ENCODE measurements at regions not wholly inside any gene's neighbourhood (a gene's known extent, or its start where the extent isn't known, plus 50 kb on each side); places are given as distances from the start of the nearest gene placed in this dataset.

- DNase-seq (ENCODE audit: low read depth): peak; percentile 34
- TF ChIP-seq, protein P1, sequence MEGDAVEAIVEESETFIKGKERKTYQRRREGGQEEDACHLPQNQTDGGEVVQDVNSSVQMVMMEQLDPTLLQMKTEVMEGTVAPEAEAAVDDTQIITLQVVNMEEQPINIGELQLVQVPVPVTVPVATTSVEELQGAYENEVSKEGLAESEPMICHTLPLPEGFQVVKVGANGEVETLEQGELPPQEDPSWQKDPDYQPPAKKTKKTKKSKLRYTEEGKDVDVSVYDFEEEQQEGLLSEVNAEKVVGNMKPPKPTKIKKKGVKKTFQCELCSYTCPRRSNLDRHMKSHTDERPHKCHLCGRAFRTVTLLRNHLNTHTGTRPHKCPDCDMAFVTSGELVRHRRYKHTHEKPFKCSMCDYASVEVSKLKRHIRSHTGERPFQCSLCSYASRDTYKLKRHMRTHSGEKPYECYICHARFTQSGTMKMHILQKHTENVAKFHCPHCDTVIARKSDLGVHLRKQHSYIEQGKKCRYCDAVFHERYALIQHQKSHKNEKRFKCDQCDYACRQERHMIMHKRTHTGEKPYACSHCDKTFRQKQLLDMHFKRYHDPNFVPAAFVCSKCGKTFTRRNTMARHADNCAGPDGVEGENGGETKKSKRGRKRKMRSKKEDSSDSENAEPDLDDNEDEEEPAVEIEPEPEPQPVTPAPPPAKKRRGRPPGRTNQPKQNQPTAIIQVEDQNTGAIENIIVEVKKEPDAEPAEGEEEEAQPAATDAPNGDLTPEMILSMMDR (conservative IDR thresholded peaks at IDR 0.05; ENCODE audit: low read depth, low read length): peak; percentile 89
- H3K4me3 ChIP-seq (ENCODE audit: low read length): no peak overlapping the region
These were observed 135.0 kb upstream of the RIPOR2 start for GRCh38 chr6:25070547-25071366.

- no peak for DNase-seq (ENCODE audit: low read depth)
- TF ChIP-seq, protein P1 (conservative IDR thresholded peaks at IDR 0.05; ENCODE audit: low read depth, low read length): no peak
- no peak overlapping the region for H3K4me3 ChIP-seq (ENCODE audit: low read length)
These were observed 142.4 kb upstream of the RIPOR2 start for GRCh38 chr6:25078141-25078540.

- TF ChIP-seq, protein P1 (conservative IDR thresholded peaks at IDR 0.05; ENCODE audit: low read depth, low read length): no peak
- H3K4me3 ChIP-seq (ENCODE audit: low read length): no peak overlapping the region
These were observed 148.2 kb upstream of the RIPOR2 start for GRCh38 chr6:25083784-25084507.

GRCh38 chr6:25084508-25084833 is 148.7 kb upstream of the RIPOR2 start:
- TF ChIP-seq, protein P1 (conservative IDR thresholded peaks at IDR 0.05; ENCODE audit: low read depth, low read length): no peak
- DNase-seq (ENCODE audit: low read depth): no peak

More at GRCh38 chr6:25083784-25084507, 148.2 kb upstream of the RIPOR2 start:
- no peak for DNase-seq (ENCODE audit: low read depth)

DNA sequence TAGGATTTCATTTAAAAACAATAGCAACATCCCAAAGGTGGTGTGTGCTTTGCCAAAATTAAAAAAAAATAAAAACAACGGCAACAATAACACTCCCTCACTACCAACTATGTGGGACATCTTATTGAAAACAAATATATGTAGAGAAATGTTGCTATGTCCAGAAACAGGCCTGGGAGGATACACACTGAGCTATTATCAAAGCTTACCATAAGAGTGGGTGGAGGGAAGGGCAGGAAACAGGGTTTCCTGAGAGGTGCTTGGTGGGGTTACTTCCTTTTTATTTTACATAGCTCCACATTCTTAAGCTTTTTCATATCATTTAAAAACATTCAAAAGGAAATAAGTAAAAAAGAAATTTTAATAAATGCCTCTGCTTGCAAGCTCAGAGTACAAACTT is 150.0 kb upstream of the RIPOR2 start:
- no peak overlapping the region for H3K4me3 ChIP-seq (ENCODE audit: low read length)
- DNase-seq (ENCODE audit: low read depth): no peak
- TF ChIP-seq, protein P1 (conservative IDR thresholded peaks at IDR 0.05; ENCODE audit: low read depth, low read length): no peak

More at GRCh38 chr6:25084508-25084833, 148.7 kb upstream of the RIPOR2 start:
- H3K4me3 ChIP-seq (ENCODE audit: low read length): no peak overlapping the region

DNA sequence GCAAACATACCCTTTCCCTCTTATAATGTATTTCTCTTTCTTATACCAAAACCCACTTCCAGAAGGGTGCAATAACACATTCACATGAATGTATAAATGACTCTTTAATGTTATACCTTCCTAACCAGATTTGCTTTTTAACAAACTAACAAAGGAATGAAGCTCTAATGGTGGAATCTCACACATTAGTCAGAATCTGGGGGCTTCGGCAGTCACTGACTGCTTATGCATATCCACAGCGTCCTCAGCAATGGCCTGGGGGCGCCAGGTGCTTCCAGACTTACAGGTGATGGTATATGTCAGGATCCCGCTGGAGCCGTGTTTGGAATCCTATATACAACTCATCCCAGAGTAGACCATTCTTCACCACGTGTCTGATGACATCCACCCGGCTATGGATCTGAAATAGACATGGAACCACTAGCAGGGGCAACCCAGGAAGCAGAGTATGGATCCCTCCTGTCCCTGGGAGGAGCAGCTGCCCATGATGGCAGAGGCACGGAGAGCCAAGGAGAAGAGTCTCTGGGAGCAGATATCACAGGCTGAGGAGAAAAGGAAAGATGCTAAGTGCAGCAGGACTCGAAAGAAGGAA is 150.8 kb upstream of the RIPOR2 start:
- TF ChIP-seq, protein P1 (conservative IDR thresholded peaks at IDR 0.05; ENCODE audit: low read depth, low read length): no peak
- no peak for DNase-seq (ENCODE audit: low read depth)
- no peak overlapping the region for H3K4me3 ChIP-seq (ENCODE audit: low read length)

All from retinal pigment epithelial cell (primary cell).